Neutrophil (primary cell): ENCODE measurements at regions not wholly inside any gene's neighbourhood (a gene's known extent, or its start where the extent isn't known, plus 50 kb on each side); places are given as distances from the start of the nearest gene placed in this dataset.

Experiments
- H3K27ac ChIP-seq: fragments of 200-600 bp; sonication (generic); 2 replicates; pipeline ENCODE4 v1.5.1; 2016; ENCODE audit warnings: mild to moderate bottlenecking, moderate library complexity
- H3K27me3 ChIP-seq: fragments of 200-600 bp; sonication (generic); 2 replicates; pipeline ENCODE4 v1.6.0; 2016; ENCODE audit warnings: mild to moderate bottlenecking
- H3K36me3 ChIP-seq: fragments of 200-600 bp; sonication (generic); 2 replicates; pipeline ENCODE4 v1.5.1; 2017
- H3K4me1 ChIP-seq, 2 experiments: fragments of 200-600 bp in 1 of 2; sonication (generic) in 1 of 2; 1 replicate in 1 of 2; 2 replicates in 1 of 2; pipeline versions ENCODE4 v1.5.1 to v1.6.1; 2013 to 2016; ENCODE audit warnings: low read depth in 1 of 2, low read length in 1 of 2, mild to moderate bottlenecking in 1 of 2, moderate library complexity in 1 of 2; ENCODE audit not compliant: control insufficient read depth in 1 of 2, insufficient read depth in 1 of 2
- H3K4me3 ChIP-seq, 2 experiments: fragments of 200-600 bp in 1 of 2; sonication (generic) in 1 of 2; 1 replicate in 1 of 2; 2 replicates in 1 of 2; pipeline ENCODE4 v1.5.1; 2013 to 2016; ENCODE audit warnings: low read depth in 1 of 2, low read length in 1 of 2, mild to moderate bottlenecking in 1 of 2, moderate library complexity in 1 of 2
- H3K9me3 ChIP-seq: fragments of 200-600 bp; sonication (generic); 2 replicates; pipeline ENCODE4 v1.5.1; 2016
- CTCF ChIP-seq: fragments of 200-600 bp; sonication (generic); IDR thresholded peaks from 2 replicates; pipeline ENCODE4 v1.5.1; 2016; ENCODE audit warnings: antibody characterized with exemption

- Histone ChIP-seq H3K27ac (no peak overlapping the region), H3K27me3 (peaks cover 100% of the 10 kb centered on the region), H3K4me1 (no peaks in the 10 kb centered on the region), H3K4me3 (no peak overlapping the region), H3K36me3 (no peaks in the 10 kb centered on the region), H3K9me3 (no peaks in the 10 kb centered on the region)
- TF ChIP-seq CTCF, result no peak
These were observed 56.3 kb upstream of the LBX1 start for GRCh38 chr10:101285519-101286070.

- Histone ChIP-seq H3K4me1 (no peaks in the 10 kb centered on the region), H3K27me3 (peaks cover 100% of the 10 kb centered on the region), H3K36me3 (no peaks in the 10 kb centered on the region), H3K9me3 (no peaks in the 10 kb centered on the region), H3K27ac (no peak overlapping the region), H3K4me3 (no peak overlapping the region)
- no peak for TF ChIP-seq CTCF
These were observed 57.2 kb upstream of the LBX1 start for GRCh38 chr10:101286248-101287046.

- Histone ChIP-seq H3K4me3 (no peak overlapping the region), H3K4me1 (peaks cover 0 to 5% of the 10 kb centered on the region in 2 experiments), H3K27me3 (peaks cover 100% of the 10 kb centered on the region), H3K9me3 (no peaks in the 10 kb centered on the region), H3K36me3 (no peaks in the 10 kb centered on the region), H3K27ac (no peak overlapping the region)
- TF ChIP-seq CTCF, result no peak
These were observed 58.1 kb upstream of the LBX1 start for GRCh38 chr10:101287183-101287996.

- Histone ChIP-seq H3K9me3 (no peaks in the 10 kb centered on the region), H3K36me3 (no peaks in the 10 kb centered on the region), H3K27me3 (peaks cover 100% of the 10 kb centered on the region), H3K4me1 (peaks cover 0 to 9% of the 10 kb centered on the region in 2 experiments), H3K4me3 (no peak overlapping the region), H3K27ac (no peak overlapping the region)
- TF ChIP-seq CTCF, result no peak
These were observed 58.9 kb upstream of the LBX1 start for GRCh38 chr10:101287997-101288635.

GRCh38 chr10:101289541-101289940, 60.3 kb upstream of the LBX1 start:
- Histone ChIP-seq H3K36me3 (no peaks in the 10 kb centered on the region), H3K4me3 (no peak overlapping the region), H3K9me3 (no peaks in the 10 kb centered on the region), H3K27me3 (peaks cover 100% of the 10 kb centered on the region), H3K27ac (no peak overlapping the region), H3K4me1 (peaks cover 0 to 9% of the 10 kb centered on the region in 2 experiments)
- no peak for TF ChIP-seq CTCF
